Neural progenitor cell (in vitro differentiated cells): ENCODE measurements at regions not wholly inside any gene's neighbourhood (a gene's known extent, or its start where the extent isn't known, plus 50 kb on each side); places are given as distances from the start of the nearest gene placed in this dataset.
"Not testable (repeated sequence)": the region's sequence is repeated elsewhere in the genome, so short reads cannot be mapped to it uniquely, and the experiment has no call there.

Experiments used
- CTCF ChIP-seq: fragments of 200-600 bp; sonication (generic); IDR thresholded peaks from 2 replicates; pipeline ENCODE4 v1.5.1; 2017; ENCODE audit warnings: antibody characterized with exemption, mild to moderate bottlenecking
- EZH2 ChIP-seq: fragments of 200-600 bp; sonication (generic); IDR thresholded peaks from 2 replicates; pipeline ENCODE4 v1.6.1; 2017; ENCODE audit warnings: antibody characterized with exemption, mild to moderate bottlenecking, moderate library complexity
- EZH2phosphoT487 ChIP-seq: fragments of 200-600 bp; sonication (generic); IDR thresholded peaks from 2 replicates; pipeline ENCODE4 v1.6.1; 2017; ENCODE audit warnings: antibody characterized with exemption

GRCh38 chr7:32741853-32742476, 149.6 kb downstream of the KBTBD2 start:
- not testable (repeated sequence) for TF ChIP-seq CTCF, EZH2, EZH2phosphoT487
